ENCODE measurements at regions not wholly inside any gene's neighbourhood (a gene's known extent, or its start where the extent isn't known, plus 50 kb on each side); places are given as distances from the start of the nearest gene placed in this dataset.

- no peak overlapping the region for H3K4me3 Mint-ChIP-seq (ENCODE audit: unreplicated experiment)
- H3K27ac Mint-ChIP-seq (ENCODE audit: unreplicated experiment) = no peak overlapping the region
- H3K4me1 Mint-ChIP-seq (ENCODE audit: low read depth) = peaks cover 8% of the 10 kb centered on the region
- DNase-seq (ENCODE audit: low spot score) = no peak
- no peaks in the 10 kb centered on the region for H3K9me3 Mint-ChIP-seq (ENCODE audit: low read depth)
- no peak for TF ChIP-seq CTCF (IDR thresholded peaks at IDR 0.05)
- H3K36me3 Mint-ChIP-seq (ENCODE audit: low read depth) = peaks cover 2% of the 10 kb centered on the region
- no peaks in the 10 kb centered on the region for H3K27me3 Mint-ChIP-seq (ENCODE audit: low read depth)
These were observed 604.5 kb downstream of the INHBA start for GRCh38 chr7:41098402-41098801.

DNA sequence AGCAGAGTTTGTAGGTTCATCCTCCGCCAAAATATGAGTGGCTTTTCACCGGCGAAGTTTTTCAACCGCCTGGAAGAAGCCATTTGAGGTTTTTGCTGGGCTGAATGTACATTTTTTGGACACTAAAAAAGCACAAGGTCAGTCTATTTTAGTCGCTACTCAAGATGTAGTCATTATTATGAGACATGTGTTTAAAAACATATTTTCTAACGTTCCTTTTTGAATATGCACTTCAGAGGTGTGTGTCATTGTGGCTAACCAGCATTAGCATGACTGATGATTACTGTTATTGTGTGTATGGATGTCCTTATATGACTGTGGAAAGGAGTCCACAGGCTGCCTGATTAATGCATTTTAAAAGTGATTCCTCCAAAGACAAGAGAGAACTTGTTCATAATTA, 605.4 kb downstream of the INHBA start:
- no peak for TF ChIP-seq CTCF (IDR thresholded peaks at IDR 0.05)
- H3K27me3 Mint-ChIP-seq (ENCODE audit: low read depth) = no peaks in the 10 kb centered on the region
- no peaks in the 10 kb centered on the region for H3K36me3 Mint-ChIP-seq (ENCODE audit: low read depth)
- no peak for DNase-seq (ENCODE audit: low spot score)
- H3K4me3 Mint-ChIP-seq (ENCODE audit: unreplicated experiment) = no peak overlapping the region
- peaks cover 4% of the 10 kb centered on the region for H3K4me1 Mint-ChIP-seq (ENCODE audit: low read depth)
- peak overlapping the region; percentile 62 for H3K27ac Mint-ChIP-seq (ENCODE audit: unreplicated experiment)
- no peaks in the 10 kb centered on the region for H3K9me3 Mint-ChIP-seq (ENCODE audit: low read depth)

- H3K27me3 Mint-ChIP-seq (ENCODE audit: low read depth) = no peaks in the 10 kb centered on the region
- H3K36me3 Mint-ChIP-seq (ENCODE audit: low read depth) = no peaks in the 10 kb centered on the region
- DNase-seq (ENCODE audit: low spot score) = no peak
- H3K4me1 Mint-ChIP-seq (ENCODE audit: low read depth) = peaks cover 4% of the 10 kb centered on the region
- H3K27ac Mint-ChIP-seq (ENCODE audit: unreplicated experiment) = no peak overlapping the region
- H3K9me3 Mint-ChIP-seq (ENCODE audit: low read depth) = no peaks in the 10 kb centered on the region
- H3K4me3 Mint-ChIP-seq (ENCODE audit: unreplicated experiment) = no peak overlapping the region
- TF ChIP-seq CTCF (IDR thresholded peaks at IDR 0.05) = no peak
These were observed 606.0 kb downstream of the INHBA start for GRCh38 chr7:41096917-41097316.

GRCh38 chr7:41093141-41093540, 609.7 kb downstream of the INHBA start:
- H3K9me3 Mint-ChIP-seq (ENCODE audit: low read depth) = peaks cover 12% of the 10 kb centered on the region
- no peak for TF ChIP-seq CTCF (IDR thresholded peaks at IDR 0.05)
- H3K27ac Mint-ChIP-seq (ENCODE audit: unreplicated experiment) = no peak overlapping the region
- H3K4me3 Mint-ChIP-seq (ENCODE audit: unreplicated experiment) = no peak overlapping the region
- no peak for DNase-seq (ENCODE audit: low spot score)
- no peaks in the 10 kb centered on the region for H3K4me1 Mint-ChIP-seq (ENCODE audit: low read depth)
- peaks cover 5% of the 10 kb centered on the region for H3K36me3 Mint-ChIP-seq (ENCODE audit: low read depth)
- H3K27me3 Mint-ChIP-seq (ENCODE audit: low read depth) = no peaks in the 10 kb centered on the region

DNA sequence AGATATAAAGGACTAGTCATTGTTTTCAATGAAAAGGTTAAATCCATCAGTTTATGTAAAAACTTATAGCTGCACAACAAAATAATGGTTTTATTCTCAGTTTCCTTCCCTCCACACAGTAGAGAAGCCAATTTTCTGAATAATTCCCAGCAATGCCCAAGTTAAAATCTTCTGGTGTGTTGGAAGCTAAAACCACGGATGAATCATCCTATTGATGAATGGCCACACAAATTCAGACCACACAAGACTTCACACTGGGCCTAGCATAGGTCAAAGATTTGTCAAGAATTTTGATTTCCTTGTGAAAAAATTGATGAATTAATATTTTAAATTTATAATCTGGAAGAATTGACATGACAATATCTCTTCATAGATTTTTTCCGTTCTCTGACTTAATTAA, 617.6 kb downstream of the INHBA start:
- TF ChIP-seq CTCF (IDR thresholded peaks at IDR 0.05) = no peak
- Mint-ChIP-seq H3K9me3 (ENCODE audit: low read depth) (peaks cover 12% of the 10 kb centered on the region), H3K27me3 (ENCODE audit: low read depth) (no peaks in the 10 kb centered on the region), H3K4me1 (ENCODE audit: low read depth) (peaks cover 6% of the 10 kb centered on the region), H3K4me3 (ENCODE audit: unreplicated experiment) (no peak overlapping the region), H3K27ac (ENCODE audit: unreplicated experiment) (no peak overlapping the region), H3K36me3 (ENCODE audit: low read depth) (peaks cover 5% of the 10 kb centered on the region)
- DNase-seq (ENCODE audit: low spot score) = no peak
